B cell (primary cell): ENCODE measurements at regions not wholly inside any gene's neighbourhood (a gene's known extent, or its start where the extent isn't known, plus 50 kb on each side); places are given as distances from the start of the nearest gene placed in this dataset.

Experiments used
- ATAC-seq: fragments of 200-7000 bp; cut with Tn5 transposase; one replicate; pipeline ENCODE4 v1.10.0; 2021; ENCODE audit warnings: low read depth, mild to moderate bottlenecking, moderate number of reproducible peaks, moderate library complexity
- CTCF ChIA-PET: fragments of 350-600 bp; sonication (Branson Sonifier 250); formaldehyde crosslinking; loops from one replicate; lab custom pipeline; 2021; ENCODE audit warnings: antibody characterized with exemption, inconsistent platforms; lab: Charles Lee
- POLR2A ChIA-PET: fragments of 350-600 bp; sonication (Branson Sonifier 250); formaldehyde crosslinking; loops from one replicate; lab custom pipeline; 2021; ENCODE audit warnings: antibody characterized with exemption; lab: Charles Lee
- DNase-seq: peaks from one replicate; pipeline ENCODE4 v3.0.0; 2013
- H2AFZ ChIP-seq: 2 replicates; pipeline ENCODE4 v1.6.1; 2012; ENCODE audit warnings: mild to moderate bottlenecking, low read depth, low read length; ENCODE audit not compliant: insufficient read depth, poor library complexity, severe bottlenecking
- H3K27ac ChIP-seq, 2 donors: 1 replicate in 1 of 2; 2 replicates in 1 of 2; pipeline ENCODE4 v1.5.1; 2012 to 2013; ENCODE audit warnings: low read length in 2 of 2, mild to moderate bottlenecking in 2 of 2, moderate library complexity in 1 of 2
- H3K27me3 ChIP-seq, 4 experiments: fragments of 200-600 bp in 1 of 4; sonication (generic) in 1 of 4; replicated peaks in 1 of 4; 1 replicate in 2 of 4; 2 replicates in 2 of 4; pipeline versions ENCODE4 v1.6.1 to v1.7.0; 2013 to 2016; ENCODE audit warnings: low read length in 3 of 4, mild to moderate bottlenecking in 2 of 4, mixed read lengths in 1 of 4, moderate library complexity in 1 of 4; ENCODE audit not compliant: insufficient read depth in 4 of 4, control insufficient read depth in 3 of 4; ENCODE audit errors: control extremely low read depth in 1 of 4
- H3K36me3 ChIP-seq, 2 experiments: replicated peaks in 1 of 2; 1 replicate in 1 of 2; 2 replicates in 1 of 2; pipeline versions ENCODE4 v1.6.1 to v1.7.1; 2013; ENCODE audit warnings: low read length in 1 of 2; ENCODE audit not compliant: insufficient read depth in 2 of 2, control insufficient read depth in 1 of 2; ENCODE audit errors: control extremely low read depth in 1 of 2, extremely low read depth in 1 of 2
- H3K4me1 ChIP-seq, 2 donors: fragments of 200-600 bp in 1 of 2; sonication (generic) in 1 of 2; 1 replicate in 1 of 2; 2 replicates in 1 of 2; pipeline versions ENCODE4 v1.5.1 to v1.6.1; 2013 to 2017; ENCODE audit warnings: low read length in 2 of 2; ENCODE audit not compliant: control insufficient read depth in 2 of 2, insufficient read depth in 2 of 2
- H3K4me2 ChIP-seq: replicated peaks from 2 replicates; pipeline ENCODE3; 2012; ENCODE audit warnings: mild to moderate bottlenecking, low read depth, low read length; ENCODE audit not compliant: poor library complexity, severe bottlenecking
- H3K4me3 ChIP-seq, 5 experiments: fragments of 200-600 bp in 1 of 5; sonication (generic) in 1 of 5; 1 replicate in 3 of 5; 2 replicates in 2 of 5; pipeline versions ENCODE4 v1.5.1 to v1.7.0; 2011 to 2016; ENCODE audit warnings: low read length in 4 of 5, mild to moderate bottlenecking in 4 of 5, low read depth in 2 of 5, control low read depth in 1 of 5, moderate library complexity in 1 of 5; ENCODE audit not compliant: insufficient read depth in 1 of 5; ENCODE audit errors: control extremely low read depth in 1 of 5, extremely low read depth in 1 of 5
- H3K79me2 ChIP-seq: fragments of 200-600 bp; sonication (generic); one replicate; pipeline ENCODE4 v1.6.0; 2016; ENCODE audit warnings: low read length; ENCODE audit not compliant: control insufficient read depth, insufficient read depth
- H3K9ac ChIP-seq: fragments of 200-600 bp; sonication (generic); 2 replicates; pipeline ENCODE4 v1.6.1; 2017; ENCODE audit warnings: mild to moderate bottlenecking, low read length, moderate library complexity
- H3K9me3 ChIP-seq, 3 donors: one replicate each; pipeline versions ENCODE4 v1.6.1 to v1.7.1; 2013; ENCODE audit warnings: low read length in 2 of 3; ENCODE audit not compliant: control insufficient read depth in 2 of 3, insufficient read depth in 1 of 3; ENCODE audit errors: control extremely low read depth in 1 of 3
- H4K20me1 ChIP-seq: 2 replicates; pipeline ENCODE4 v1.6.0; 2012; ENCODE audit warnings: mild to moderate bottlenecking, low read length; ENCODE audit not compliant: insufficient read depth, control insufficient read depth, poor library complexity, severe bottlenecking
- H3K27ac Mint-ChIP-seq: one replicate; pipeline ENCODE4 v1.8.0; 2021; ENCODE audit warnings: mixed read lengths
- H3K27me3 Mint-ChIP-seq: one replicate; pipeline ENCODE4 v1.8.0; 2021; ENCODE audit warnings: mixed read lengths
- H3K4me1 Mint-ChIP-seq: one replicate; pipeline ENCODE4 v1.8.0; 2021; ENCODE audit warnings: mixed read lengths
- H3K4me3 Mint-ChIP-seq: one replicate; pipeline ENCODE4 v1.8.0; 2021; ENCODE audit warnings: mixed read lengths
- H3K9me3 Mint-ChIP-seq: one replicate; pipeline ENCODE4 v1.8.0; 2022; ENCODE audit warnings: mixed read lengths; ENCODE audit not compliant: insufficient read depth
- EZH2 ChIP-seq: IDR thresholded peaks from 2 replicates; pipeline ENCODE4 v1.6.1; 2012; ENCODE audit warnings: borderline replicate concordance, low read depth, mild to moderate bottlenecking, moderate library complexity, low read length; ENCODE audit not compliant: insufficient read depth, poor library complexity, severe bottlenecking
- WGBS: methylation state at CpG from one replicate; pipeline ENCODE4 v1.1.5; 2013; ENCODE audit warnings: missing lambda C conversion rate; ENCODE audit not compliant: insufficient coverage; 5-methylcytosine and 5-hydroxymethylcytosine counted together
- intact Hi-C: fragments of 100-400 bp; cut with micrococcal nuclease; formaldehyde crosslinking; loops from one replicate; pipeline ENCODE4 v1.10.0; 2022
- TF ChIP-seq, protein P1 (sequence below): fragments of 200-600 bp; IDR thresholded peaks from one replicate; pipeline ENCODE4 v1.8.0; 2022; ENCODE audit warnings: antibody characterized with exemption, mild to moderate bottlenecking

DNA sequence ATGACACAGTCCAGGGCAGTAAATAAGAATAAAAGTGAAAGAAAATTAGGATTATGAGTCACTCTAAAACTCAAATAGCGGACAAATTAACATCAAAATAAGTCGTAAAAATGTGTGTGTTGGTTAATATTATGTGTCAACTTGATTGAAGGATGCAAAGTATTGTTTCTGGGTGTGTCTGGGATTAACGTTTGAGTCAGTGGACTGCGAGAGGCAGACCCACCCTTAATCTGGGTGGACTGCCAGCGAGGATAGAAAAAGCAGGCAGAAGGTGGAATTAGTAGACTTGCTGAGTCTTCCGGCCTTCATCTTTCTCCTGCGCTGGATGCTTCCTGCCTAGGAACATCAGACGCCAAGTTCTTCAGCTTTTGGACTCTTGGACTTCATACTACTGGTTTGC lies 324.3 kb upstream of the PCDH10 start:
- Histone ChIP-seq H3K9me3 (no peaks in the 10 kb centered on the region), H2AFZ (no peak overlapping the region), H3K4me1 (no peaks in the 10 kb centered on the region), H4K20me1 (no peaks in the 10 kb centered on the region), H3K9ac (no peak overlapping the region), H3K27me3 (no peaks in the 10 kb centered on the region), H3K27ac (no peak overlapping the region), H3K4me2 (no peak overlapping the region), H3K79me2 (no peaks in the 10 kb centered on the region), H3K36me3 (no peaks in the 10 kb centered on the region), H3K4me3 (no peak overlapping the region)
- Mint-ChIP-seq H3K4me1 (no peaks in the 10 kb centered on the region), H3K27me3 (no peaks in the 10 kb centered on the region), H3K4me3 (no peak overlapping the region), H3K27ac (no peak overlapping the region), H3K9me3 (peaks cover 2% of the 10 kb centered on the region)
- TF ChIP-seq, protein P1, sequence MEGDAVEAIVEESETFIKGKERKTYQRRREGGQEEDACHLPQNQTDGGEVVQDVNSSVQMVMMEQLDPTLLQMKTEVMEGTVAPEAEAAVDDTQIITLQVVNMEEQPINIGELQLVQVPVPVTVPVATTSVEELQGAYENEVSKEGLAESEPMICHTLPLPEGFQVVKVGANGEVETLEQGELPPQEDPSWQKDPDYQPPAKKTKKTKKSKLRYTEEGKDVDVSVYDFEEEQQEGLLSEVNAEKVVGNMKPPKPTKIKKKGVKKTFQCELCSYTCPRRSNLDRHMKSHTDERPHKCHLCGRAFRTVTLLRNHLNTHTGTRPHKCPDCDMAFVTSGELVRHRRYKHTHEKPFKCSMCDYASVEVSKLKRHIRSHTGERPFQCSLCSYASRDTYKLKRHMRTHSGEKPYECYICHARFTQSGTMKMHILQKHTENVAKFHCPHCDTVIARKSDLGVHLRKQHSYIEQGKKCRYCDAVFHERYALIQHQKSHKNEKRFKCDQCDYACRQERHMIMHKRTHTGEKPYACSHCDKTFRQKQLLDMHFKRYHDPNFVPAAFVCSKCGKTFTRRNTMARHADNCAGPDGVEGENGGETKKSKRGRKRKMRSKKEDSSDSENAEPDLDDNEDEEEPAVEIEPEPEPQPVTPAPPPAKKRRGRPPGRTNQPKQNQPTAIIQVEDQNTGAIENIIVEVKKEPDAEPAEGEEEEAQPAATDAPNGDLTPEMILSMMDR: no peak
- no peak for TF ChIP-seq EZH2
- ATAC-seq: no peak
- no peak for DNase-seq
- ChIA-PET CTCF (no interaction called here), POLR2A (no interaction called here)
- intact Hi-C loops: no loop called here
- WGBS: 95% methylated on average over 6 of the region's 8 CpGs

DNA sequence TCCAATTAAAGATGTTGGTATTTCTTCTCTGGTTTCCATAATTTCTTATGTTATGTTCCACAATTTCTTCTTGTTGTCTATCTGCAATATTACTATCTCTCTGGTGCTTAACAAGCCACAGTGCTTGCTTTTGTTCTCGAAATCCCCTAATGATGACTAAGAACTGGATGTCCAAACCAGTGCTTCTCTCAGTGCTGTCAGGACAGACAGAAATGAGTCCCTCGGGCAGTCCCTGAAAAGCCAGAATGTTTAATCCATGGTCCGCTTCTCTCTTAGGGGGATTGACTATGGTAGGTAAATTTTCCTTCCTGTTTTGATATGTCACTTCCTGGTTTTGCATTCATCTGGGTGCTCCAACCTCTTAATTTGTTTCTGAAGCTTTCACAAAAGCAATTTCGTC lies 321.6 kb upstream of the PCDH10 start:
- no peaks in the 10 kb centered on the region for H3K79me2 ChIP-seq
- no peaks in the 10 kb centered on the region for H3K27me3 ChIP-seq
- DNase-seq (no peak), ATAC-seq (no peak)
- Mint-ChIP-seq H3K4me1 (no peaks in the 10 kb centered on the region), H3K9me3 (peaks cover 2% of the 10 kb centered on the region), H3K27ac (no peak overlapping the region), H3K27me3 (no peaks in the 10 kb centered on the region), H3K4me3 (no peak overlapping the region)
- H2AFZ ChIP-seq: no peak overlapping the region
- H3K4me2 ChIP-seq: no peak overlapping the region
- H3K4me3 ChIP-seq: no peak overlapping the region
- CTCF ChIA-PET: no interaction called here
- no peak overlapping the region for H3K27ac ChIP-seq
- no peaks in the 10 kb centered on the region for H4K20me1 ChIP-seq
- POLR2A ChIA-PET: no interaction called here
- TF ChIP-seq, protein P1: no peak
- TF ChIP-seq EZH2: no peak
- H3K9ac ChIP-seq: no peak overlapping the region
- no peaks in the 10 kb centered on the region for H3K36me3 ChIP-seq
- intact Hi-C loops: no loop called here
- WGBS: 51% methylated on average over 3 of the region's 4 CpGs
- H3K4me1 ChIP-seq: no peaks in the 10 kb centered on the region
- no peaks in the 10 kb centered on the region for H3K9me3 ChIP-seq
